NCI-H128 (cell line): ENCODE measurements at regions not wholly inside any gene's neighbourhood (a gene's known extent, or its start where the extent isn't known, plus 50 kb on each side); places are given as distances from the start of the nearest gene placed in this dataset.

ENCODE experiments used
- DNase-seq: peaks from one replicate; lab custom pipeline; 2025; ENCODE audit not compliant: unreplicated experiment; lab: John Stamatoyannopoulos, UW

DNA sequence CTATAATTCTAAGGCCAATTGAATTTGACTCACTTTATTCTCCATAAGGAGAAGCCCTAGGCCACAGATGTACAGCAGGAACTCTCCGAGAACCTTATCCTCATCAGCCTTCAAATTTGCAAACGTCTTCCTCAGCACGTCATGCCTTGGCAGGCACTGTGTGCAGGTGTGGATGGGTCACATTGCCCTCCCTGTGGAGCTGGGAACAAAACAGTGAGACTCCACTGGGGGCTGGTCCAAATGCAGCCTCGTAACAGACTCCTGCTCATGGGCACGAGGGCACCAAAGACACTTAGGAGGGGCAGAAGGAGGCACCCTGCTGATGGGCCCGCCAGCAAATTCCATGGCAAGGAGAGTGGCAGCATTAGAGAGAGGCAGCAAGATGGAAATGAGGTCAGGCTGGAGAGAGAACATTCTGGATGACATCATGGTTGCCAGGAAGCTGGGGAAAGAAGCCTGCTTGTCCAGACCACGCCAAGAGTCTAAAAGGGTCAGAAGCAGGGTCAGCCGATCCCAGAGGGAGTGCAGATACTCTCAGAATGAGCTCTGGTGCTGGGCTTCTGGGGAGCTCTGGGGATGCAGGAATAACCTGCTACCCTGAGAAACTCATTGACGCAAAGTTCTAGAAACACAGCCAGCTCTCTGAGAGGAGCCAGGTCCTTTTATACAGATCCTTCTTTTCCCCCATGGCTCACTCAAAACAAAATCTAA lies 242.2 kb downstream of the B3GLCT start:
- DNase-seq: no peak

DNA sequence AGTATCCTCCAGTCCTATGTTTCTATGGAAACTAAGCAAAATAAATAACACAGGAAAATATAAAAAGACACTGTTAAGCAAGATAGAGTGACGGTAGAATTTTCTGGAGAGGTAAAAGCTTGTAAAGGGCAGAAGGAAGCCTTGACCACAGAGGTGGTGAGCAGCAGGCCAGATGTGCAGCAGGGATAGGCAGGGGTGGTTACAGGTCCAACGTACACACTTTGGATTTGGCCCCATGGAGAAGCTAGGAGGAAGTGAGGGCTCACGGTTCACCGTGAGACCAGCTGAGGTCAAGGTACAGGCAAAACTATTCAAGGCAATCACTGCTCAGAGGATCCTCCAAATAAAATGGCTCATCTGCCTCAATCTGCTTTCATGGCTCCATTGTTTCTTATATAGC lies 242.8 kb downstream of the B3GLCT start:
- DNase-seq: no peak

GRCh38 chr13:31444266-31444856 lies 244.6 kb downstream of the B3GLCT start:
- DNase-seq: no peak

DNA sequence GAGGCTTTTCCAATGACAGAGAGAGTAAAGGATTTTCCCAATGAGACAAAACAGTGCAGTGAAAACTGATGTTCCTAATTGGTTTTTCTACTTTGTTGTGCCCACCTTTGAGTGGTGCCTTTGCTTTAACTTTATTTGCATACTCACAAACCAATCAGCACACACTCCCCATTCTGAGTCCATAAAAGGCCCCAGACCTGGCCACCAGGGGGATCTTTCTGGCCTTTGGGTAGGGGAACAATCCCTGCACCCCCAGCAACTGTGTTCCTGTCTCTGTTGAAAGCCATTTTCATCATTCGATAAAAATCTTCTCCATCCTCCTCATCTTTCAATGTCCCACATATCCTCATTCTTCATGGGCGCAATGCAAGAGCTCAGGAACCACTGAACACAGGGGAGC lies 252.8 kb downstream of the B3GLCT start:
- DNase-seq: no peak

- DNase-seq: no peak
Measured at GRCh38 chr13:31455581-31455980, 255.8 kb downstream of the B3GLCT start.

DNA sequence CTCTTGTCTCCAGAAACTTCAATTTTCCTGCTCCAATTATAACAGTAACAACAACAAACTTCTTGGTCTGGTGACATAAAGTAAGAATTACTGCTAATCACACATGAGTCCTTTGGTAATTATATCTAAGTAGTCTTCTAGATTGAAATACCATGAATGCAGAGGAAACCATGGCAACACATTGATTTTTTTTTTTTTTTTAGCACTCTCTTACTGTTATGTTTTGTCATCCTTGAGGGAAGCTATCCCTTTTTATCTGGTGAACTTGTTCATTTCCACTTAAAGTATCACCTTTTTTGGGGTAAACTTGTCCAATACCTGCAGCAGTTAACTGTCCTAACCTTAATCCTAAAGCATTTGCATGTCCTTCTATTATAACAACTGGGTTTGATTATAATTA lies 256.3 kb downstream of the B3GLCT start:
- no peak for DNase-seq

- no peak for DNase-seq
Measured at GRCh38 chr13:31460061-31460460, 260.3 kb downstream of the B3GLCT start.

DNA sequence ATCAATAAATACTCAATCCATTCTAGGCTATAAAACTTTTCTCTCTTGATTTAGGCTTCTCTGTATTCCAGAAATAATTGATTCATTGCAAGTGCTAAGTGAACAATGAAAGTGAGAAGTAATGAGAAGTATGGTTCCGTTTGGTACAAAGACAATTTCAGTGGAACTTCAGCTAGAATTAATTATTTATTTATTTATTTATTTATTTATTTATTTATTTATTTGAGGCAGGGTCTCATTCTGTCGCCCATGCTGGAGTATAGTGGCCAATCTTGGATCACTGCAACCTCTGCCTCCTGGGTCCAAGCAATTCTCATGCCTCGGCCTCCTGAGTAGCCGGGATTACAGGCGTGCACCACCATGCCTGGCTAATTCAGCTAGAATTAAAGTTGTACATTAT lies 262.1 kb downstream of the B3GLCT start:
- no peak for DNase-seq

DNA sequence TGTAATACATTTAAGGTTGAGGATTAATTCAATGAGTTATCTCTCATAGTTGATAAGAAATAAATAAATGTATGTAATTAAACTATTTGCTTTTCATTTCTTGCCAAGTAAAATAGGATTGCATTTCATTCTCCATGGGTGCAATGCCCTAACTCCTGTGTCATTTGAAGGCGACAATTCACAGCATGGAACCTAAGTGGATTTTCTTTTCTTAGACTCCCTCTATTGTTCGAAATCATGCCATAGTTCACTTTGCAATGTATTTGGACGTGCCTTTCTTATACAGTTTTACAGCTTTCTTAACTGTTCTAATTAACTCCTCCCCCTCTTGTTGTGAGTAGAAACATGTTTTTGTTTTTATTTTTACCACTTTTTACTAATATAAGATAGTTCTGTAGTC lies 263.0 kb downstream of the B3GLCT start:
- no peak for DNase-seq

GRCh38 chr13:31468114-31468902 lies 268.5 kb downstream of the B3GLCT start:
- DNase-seq: no peak

DNA sequence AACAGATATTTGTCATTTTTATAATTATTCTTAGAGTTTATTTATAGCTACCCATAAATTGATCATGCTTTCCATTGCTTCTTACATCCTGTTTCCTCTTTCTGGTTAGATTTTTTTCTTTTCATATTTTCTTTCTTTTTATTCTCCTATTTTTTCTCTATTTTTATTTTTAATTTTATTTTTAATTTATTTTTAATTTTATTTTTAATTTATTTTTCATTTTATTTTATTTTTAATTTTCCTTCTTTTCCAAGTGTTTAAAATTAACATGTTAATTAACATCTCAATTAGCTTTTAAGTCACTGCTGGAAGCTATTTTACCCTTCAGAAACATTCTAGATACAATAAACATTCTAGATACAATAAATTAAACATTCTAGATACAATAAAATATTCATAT lies 269.6 kb downstream of the B3GLCT start:
- no peak for DNase-seq

DNA sequence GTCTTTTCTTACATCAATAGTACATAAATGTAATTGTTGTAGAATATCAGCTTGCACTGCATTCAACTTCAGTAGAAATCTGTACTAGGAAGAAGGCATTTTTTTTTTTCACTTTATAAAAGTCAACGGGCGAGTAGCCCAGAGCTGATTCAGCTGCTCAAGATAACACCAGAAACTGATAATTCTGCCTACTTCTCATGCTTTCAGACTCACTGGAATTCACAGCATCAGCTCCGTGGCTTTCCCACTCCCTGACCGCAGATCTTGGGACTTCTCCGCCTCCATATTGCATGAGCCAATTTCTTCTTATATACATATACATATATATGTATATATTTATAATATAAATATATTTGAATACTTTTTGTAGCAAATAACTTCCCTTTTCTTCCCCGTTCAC lies 263.1 kb upstream of the RXFP2 start:
- DNase-seq: no peak

DNA sequence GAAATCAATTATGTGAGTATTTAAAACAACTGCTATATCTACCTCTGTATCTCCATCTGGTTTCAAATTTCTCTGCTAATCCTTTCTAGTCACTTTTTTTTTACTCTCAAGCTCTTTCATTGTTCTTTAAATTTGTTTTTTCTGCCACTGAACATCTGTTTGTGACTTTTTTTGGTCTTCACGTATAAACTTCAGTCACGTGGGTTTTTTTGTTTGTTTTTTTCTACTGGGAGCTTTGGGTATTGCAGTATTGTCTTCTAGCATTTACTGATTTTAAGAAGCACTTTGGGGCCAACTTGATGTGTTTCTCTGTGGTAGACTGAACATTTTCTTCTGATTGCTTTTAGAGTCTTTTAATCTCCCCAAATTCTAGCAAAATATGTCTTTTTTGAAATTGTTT lies 262.6 kb upstream of the RXFP2 start:
- no peak for DNase-seq

DNA sequence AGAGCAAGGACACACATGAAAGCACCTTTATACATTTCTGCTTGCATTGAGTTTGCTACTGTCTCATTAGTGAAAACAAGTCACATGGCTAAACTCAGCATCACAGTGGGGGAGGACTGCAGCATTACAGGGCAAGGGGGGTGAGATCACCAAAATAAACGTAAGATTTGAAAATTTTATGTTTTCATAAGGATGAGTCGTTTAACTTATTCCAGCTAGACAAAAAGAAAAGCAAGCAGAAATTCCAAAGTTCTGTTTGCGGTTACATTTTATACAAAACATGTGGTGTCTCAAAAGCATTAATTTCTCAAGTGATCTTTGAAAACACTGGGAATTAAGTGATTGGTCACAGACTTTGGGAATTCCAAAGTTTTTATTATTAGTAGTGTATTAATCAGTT lies 261.4 kb upstream of the RXFP2 start:
- no peak for DNase-seq

DNA sequence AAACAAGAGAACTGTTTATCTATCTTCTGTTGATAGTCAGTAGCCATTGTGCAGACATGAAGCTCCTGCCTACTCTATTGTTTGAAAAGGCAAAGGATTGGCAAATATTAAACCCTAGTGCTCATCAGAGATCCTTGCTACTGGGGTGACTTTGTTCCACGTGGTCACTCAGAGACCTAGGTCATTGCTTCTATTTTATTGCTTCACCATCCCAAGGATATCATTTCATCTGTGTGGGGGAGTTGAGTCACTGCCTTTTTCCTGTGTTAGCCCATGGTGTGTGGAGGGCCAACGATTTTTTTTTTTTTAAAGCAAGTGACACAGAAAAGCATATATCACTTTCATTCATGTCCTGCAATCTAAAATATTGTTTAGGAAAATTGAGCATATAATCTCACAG lies 254.1 kb upstream of the RXFP2 start:
- DNase-seq: no peak

DNA sequence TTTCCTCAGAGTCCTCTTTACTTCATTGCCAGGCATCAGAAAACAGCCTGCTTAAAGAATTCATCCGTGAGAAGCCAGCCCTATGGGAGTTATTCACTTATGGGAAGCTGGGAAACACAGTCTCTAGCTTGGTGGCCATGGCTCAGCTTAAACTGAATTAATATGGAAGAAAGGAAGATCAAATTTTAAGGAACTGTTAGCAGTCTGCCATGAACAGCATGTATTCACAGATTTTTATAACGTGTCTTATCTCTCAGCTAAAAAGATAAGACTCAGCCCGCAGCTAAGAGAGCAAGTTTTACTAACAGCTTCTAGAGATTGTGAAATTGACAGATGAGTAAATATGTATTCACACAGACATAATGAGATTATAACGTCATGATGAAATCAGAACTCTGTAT lies 253.7 kb upstream of the RXFP2 start:
- no peak for DNase-seq

DNA sequence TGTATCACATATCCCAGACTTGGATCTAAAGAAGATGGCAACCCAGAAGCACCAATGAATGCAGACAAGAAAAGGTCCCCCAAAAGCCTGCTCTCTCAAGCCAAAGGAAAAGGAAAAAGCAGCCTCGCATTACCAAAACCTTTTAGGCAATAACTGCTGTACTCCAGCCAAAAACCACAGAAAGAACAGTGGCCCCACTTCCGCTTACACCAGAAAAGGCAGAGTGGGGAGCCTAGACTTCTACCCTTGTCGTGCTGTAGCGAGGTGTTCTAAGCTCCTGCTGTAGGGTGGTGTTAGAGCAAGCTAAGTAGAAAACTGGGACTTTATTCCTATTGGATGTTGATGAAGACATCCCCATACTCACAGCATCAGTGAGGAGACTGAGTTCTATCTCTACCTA lies 244.0 kb upstream of the RXFP2 start:
- DNase-seq: no peak

GRCh38 chr13:31499274-31499673 lies 240.1 kb upstream of the RXFP2 start:
- no peak for DNase-seq

GRCh38 chr13:31503626-31504025 lies 235.7 kb upstream of the RXFP2 start:
- no peak for DNase-seq

GRCh38 chr13:31504918-31505317 lies 234.4 kb upstream of the RXFP2 start:
- DNase-seq: no peak

GRCh38 chr13:31512331-31512730 lies 227.0 kb upstream of the RXFP2 start:
- no peak for DNase-seq

GRCh38 chr13:31514932-31515331 lies 224.4 kb upstream of the RXFP2 start:
- DNase-seq: no peak
